Choroid plexus epithelial cell (primary cell): ENCODE measurements at regions not wholly inside any gene's neighbourhood (a gene's known extent, or its start where the extent isn't known, plus 50 kb on each side); places are given as distances from the start of the nearest gene placed in this dataset.

ENCODE experiments used
- DNase-seq: peaks from one replicate; pipeline ENCODE4 v3.0.0-alpha.2; 2010; ENCODE audit warnings: low read depth
- H3K4me3 ChIP-seq: 2 replicates; pipeline ENCODE4 v1.5.1; 2011; ENCODE audit warnings: low read depth, mild to moderate bottlenecking, control low read depth, low read length, moderate library complexity
- CTCF ChIP-seq: conservative IDR thresholded peaks from 2 replicates; pipeline ENCODE4 v1.5.1; 2011; ENCODE audit warnings: low read depth, mild to moderate bottlenecking, control low read depth, inconsistent platforms, low read length, moderate library complexity

DNA sequence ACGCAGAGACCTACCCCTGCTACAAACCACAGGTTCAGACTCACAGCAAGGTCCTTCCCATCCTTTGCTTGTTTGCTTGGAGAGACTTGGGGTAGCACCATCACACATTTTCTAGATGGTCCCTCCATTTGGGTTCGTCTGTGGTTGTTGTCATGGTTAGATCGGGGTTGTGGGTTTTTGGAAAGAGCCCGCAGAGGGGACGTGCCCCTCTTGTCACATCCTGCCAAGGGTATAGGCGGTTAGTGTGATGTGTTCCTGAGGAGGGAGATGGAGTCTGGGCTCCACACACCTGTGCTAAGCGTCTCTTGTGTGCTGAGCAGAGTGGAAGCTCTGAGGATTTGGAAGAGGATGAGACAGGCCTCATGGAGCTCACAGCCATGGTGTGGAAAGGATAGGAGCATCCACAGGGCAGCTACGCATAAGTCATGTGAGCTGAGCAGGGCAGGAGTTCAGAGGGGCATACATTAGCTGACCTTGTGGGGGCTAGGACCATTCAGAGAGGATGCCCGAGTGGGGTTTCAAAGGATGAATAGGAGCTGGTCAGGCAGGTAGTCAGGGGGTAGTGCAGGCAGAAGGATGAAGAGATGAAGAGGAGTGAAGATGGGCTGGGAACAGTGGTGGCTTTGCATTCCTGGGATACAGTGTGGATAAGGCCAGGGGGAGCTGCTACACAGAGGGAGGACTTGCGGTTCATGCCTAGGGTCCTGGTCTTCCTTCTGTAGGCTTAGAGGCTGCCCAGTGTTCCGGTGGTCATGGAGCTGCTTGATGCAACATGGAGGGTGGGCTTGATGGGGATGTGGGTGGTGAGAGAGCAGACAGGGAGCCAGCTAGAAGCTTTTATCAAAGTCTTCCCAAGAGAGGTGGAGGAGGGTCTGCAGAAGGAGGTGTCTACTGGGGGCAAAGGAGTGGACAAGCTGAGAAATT is 62.9 kb downstream of the ACKR3 start:
- H3K4me3 ChIP-seq, result no peak overlapping the region
- no peak for TF ChIP-seq CTCF
- no peak for DNase-seq

DNA sequence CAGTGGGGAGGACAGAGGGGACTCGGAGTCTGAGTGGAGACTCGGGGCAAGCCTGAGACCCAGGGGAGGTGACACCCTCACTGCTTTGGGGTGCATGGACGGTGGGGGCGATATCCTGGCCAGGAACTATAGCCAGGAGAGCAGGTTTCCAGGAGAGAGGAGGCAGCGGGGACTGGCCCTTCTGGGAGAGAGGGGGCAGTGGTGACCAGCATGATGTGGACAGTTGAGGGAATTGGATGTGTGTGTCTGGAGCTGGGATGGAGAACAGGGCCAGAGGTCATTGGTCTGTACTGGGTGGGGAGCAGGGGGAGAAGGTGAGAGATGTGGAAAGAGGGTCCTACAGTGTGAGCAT is 63.6 kb downstream of the ACKR3 start:
- H3K4me3 ChIP-seq, result no peak overlapping the region
- no peak for DNase-seq
- no peak for TF ChIP-seq CTCF

DNA sequence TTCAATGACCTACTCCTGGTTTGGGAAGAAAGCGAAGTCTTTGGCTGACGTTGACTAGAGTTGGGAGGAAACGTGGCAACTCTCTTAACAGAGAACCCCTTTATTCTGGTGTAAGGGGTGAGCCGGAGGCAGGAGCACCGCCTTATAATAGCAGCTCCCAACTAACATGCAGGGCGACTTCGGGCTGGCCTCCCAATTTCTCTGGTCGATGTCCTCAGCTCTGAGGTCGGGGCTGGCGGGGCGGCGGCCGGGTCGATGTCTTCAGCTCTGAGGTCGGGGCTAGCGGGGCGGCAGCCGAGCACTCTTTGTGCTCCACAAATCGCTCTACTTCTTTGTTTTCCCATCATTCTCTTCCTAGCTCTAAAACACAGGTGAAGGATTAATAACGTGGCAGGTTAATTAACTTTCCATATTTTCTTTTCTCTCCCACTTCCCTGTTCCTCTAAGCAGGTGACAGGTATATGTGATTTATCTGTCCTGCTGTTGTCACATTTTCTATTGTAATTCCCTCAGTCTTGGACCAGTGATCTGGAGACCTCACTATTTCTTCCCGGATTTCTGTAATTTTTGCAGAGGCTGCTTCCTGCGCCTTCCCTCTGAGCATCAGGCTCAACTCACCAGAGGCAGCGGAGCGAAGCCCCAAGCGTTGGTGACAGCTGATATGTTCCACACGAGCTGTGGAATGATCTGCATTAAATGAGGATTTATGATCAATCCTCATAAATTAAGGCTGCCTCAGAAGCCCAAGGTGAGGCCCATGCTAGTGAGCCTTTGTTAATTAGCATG is 64.3 kb downstream of the ACKR3 start:
- H3K4me3 ChIP-seq, result no peak overlapping the region
- TF ChIP-seq CTCF, result no peak
- DNase-seq, result no peak

- H3K4me3 ChIP-seq, result no peak overlapping the region
- no peak for DNase-seq
- TF ChIP-seq CTCF, result no peak
Observed at GRCh38 chr2:236636261-236636660, 66.6 kb downstream of the ACKR3 start.

GRCh38 chr2:236636714-236637470 is 67.3 kb downstream of the ACKR3 start:
- no peak for DNase-seq
- no peak for TF ChIP-seq CTCF
- no peak overlapping the region for H3K4me3 ChIP-seq

GRCh38 chr2:236637686-236638569 is 68.3 kb downstream of the ACKR3 start:
- DNase-seq, result no peak
- TF ChIP-seq CTCF, result no peak
- H3K4me3 ChIP-seq, result no peak overlapping the region
